ENCODE measurements at regions not wholly inside any gene's neighbourhood (a gene's known extent, or its start where the extent isn't known, plus 50 kb on each side); places are given as distances from the start of the nearest gene placed in this dataset.

- Histone ChIP-seq H3K9me3 (ENCODE audit: low read length) (no peaks in the 10 kb centered on the region), H3K4me1 (ENCODE audit: insufficient read depth, low read length, poor library complexity, severe bottlenecking) (no peaks in the 10 kb centered on the region), H4K20me1 (ENCODE audit: insufficient read depth, low read length) (no peaks in the 10 kb centered on the region), H2AFZ (ENCODE audit: low read length) (no peak overlapping the region), H3K4me3 (ENCODE audit: low read depth, low read length, poor library complexity, severe bottlenecking) (no peak overlapping the region), H3K36me3 (ENCODE audit: insufficient read depth, low read length) (no peaks in the 10 kb centered on the region), H3K79me2 (ENCODE audit: insufficient read depth, low read depth, low read length) (no peaks in the 10 kb centered on the region), H3K9me2 (ENCODE audit: insufficient read depth, low read length) (no peaks in the 10 kb centered on the region), H3K27ac (ENCODE audit: low read depth, low read length, poor library complexity, severe bottlenecking) (no peak overlapping the region), H3K4me2 (ENCODE audit: low read length) (no peak overlapping the region)
- TF ChIP-seq EZH2phosphoT487 (IDR thresholded peaks at IDR 0.05; ENCODE audit: borderline replicate concordance, low read depth, low read length) (no peak), CTCF (conservative IDR thresholded peaks at IDR 0.05; ENCODE audit: low read length) (0 out of 2 replicates have a peak, but pooled peaks have one; percentile 22)
- BruUV-seq (replicated peaks): no TSS peak
- CTCF ChIA-PET (ENCODE audit: unreplicated experiment): no interaction called here
- intact Hi-C loops (cut with micrococcal nuclease; ENCODE audit: unreplicated experiment): no loop called here
- POLR2A ChIA-PET: interaction anchor here (0.6 to 1.7 kb wide), 3 partner anchors 10 to 569 kb away, joined by 3 to 4 read pairs (median 3); no protein-coding TSS in a partner anchor
- DNase-seq (ENCODE audit: low spot score): no peak
Measured at GRCh38 chr3:40869939-40870338, 329.4 kb upstream of the CTNNB1 start.

GRCh38 chr3:40871394-40871793 is 327.9 kb upstream of the CTNNB1 start:
- H3K36me3 ChIP-seq (ENCODE audit: insufficient read depth, low read length): no peaks in the 10 kb centered on the region
- H3K9me2 ChIP-seq (ENCODE audit: insufficient read depth, low read length): no peaks in the 10 kb centered on the region
- no peak overlapping the region for H3K4me2 ChIP-seq (ENCODE audit: low read length)
- no TSS peak for BruUV-seq (replicated peaks)
- no peak overlapping the region for H3K27ac ChIP-seq (ENCODE audit: low read depth, low read length, poor library complexity, severe bottlenecking)
- H4K20me1 ChIP-seq (ENCODE audit: insufficient read depth, low read length): no peaks in the 10 kb centered on the region
- H3K4me1 ChIP-seq (ENCODE audit: insufficient read depth, low read length, poor library complexity, severe bottlenecking): no peaks in the 10 kb centered on the region
- H3K4me3 ChIP-seq (ENCODE audit: low read depth, low read length, poor library complexity, severe bottlenecking): no peak overlapping the region
- H2AFZ ChIP-seq (ENCODE audit: low read length): no peak overlapping the region
- H3K9me3 ChIP-seq (ENCODE audit: low read length): no peaks in the 10 kb centered on the region
- DNase-seq (ENCODE audit: low spot score): no peak
- intact Hi-C loops (cut with micrococcal nuclease; ENCODE audit: unreplicated experiment): no loop called here
- no peaks in the 10 kb centered on the region for H3K79me2 ChIP-seq (ENCODE audit: insufficient read depth, low read depth, low read length)
- ChIA-PET POLR2A (interaction anchor here (0.6 to 1.7 kb wide), 2 partner anchors 8 to 124 kb away, joined by 3 to 4 read pairs; no protein-coding TSS in a partner anchor), CTCF (ENCODE audit: unreplicated experiment) (no interaction called here)
- no peak for TF ChIP-seq EZH2phosphoT487 (IDR thresholded peaks at IDR 0.05; ENCODE audit: borderline replicate concordance, low read depth, low read length)
- no peak for TF ChIP-seq CTCF (conservative IDR thresholded peaks at IDR 0.05; ENCODE audit: low read length)

GRCh38 chr3:40872258-40872920 is 326.9 kb upstream of the CTNNB1 start:
- Histone ChIP-seq H3K4me3 (ENCODE audit: low read depth, low read length, poor library complexity, severe bottlenecking) (no peak overlapping the region), H3K27ac (ENCODE audit: low read depth, low read length, poor library complexity, severe bottlenecking) (no peak overlapping the region), H3K79me2 (ENCODE audit: insufficient read depth, low read depth, low read length) (no peaks in the 10 kb centered on the region), H3K36me3 (ENCODE audit: insufficient read depth, low read length) (no peaks in the 10 kb centered on the region), H2AFZ (ENCODE audit: low read length) (no peak overlapping the region), H4K20me1 (ENCODE audit: insufficient read depth, low read length) (no peaks in the 10 kb centered on the region), H3K9me3 (ENCODE audit: low read length) (no peaks in the 10 kb centered on the region), H3K4me1 (ENCODE audit: insufficient read depth, low read length, poor library complexity, severe bottlenecking) (no peaks in the 10 kb centered on the region), H3K4me2 (ENCODE audit: low read length) (no peak overlapping the region), H3K9me2 (ENCODE audit: insufficient read depth, low read length) (no peaks in the 10 kb centered on the region)
- POLR2A ChIA-PET: interaction anchor here (0.6 kb wide), 1 partner anchor 123 kb away, joined by 3 read pairs; no protein-coding TSS in a partner anchor
- CTCF ChIA-PET (ENCODE audit: unreplicated experiment): no interaction called here
- intact Hi-C loops (cut with micrococcal nuclease; ENCODE audit: unreplicated experiment): no loop called here
- no peak for DNase-seq (ENCODE audit: low spot score)
- no peak for TF ChIP-seq CTCF (conservative IDR thresholded peaks at IDR 0.05; ENCODE audit: low read length)
- no peak for TF ChIP-seq EZH2phosphoT487 (IDR thresholded peaks at IDR 0.05; ENCODE audit: borderline replicate concordance, low read depth, low read length)
- no TSS peak for BruUV-seq (replicated peaks)

Measured in OCI-LY7 (cell line).